Panc1 (cell line): ENCODE measurements at regions not wholly inside any gene's neighbourhood (a gene's known extent, or its start where the extent isn't known, plus 50 kb on each side); places are given as distances from the start of the nearest gene placed in this dataset.

ENCODE experiments used
- POLR2AphosphoS5 ChIP-seq: IDR thresholded peaks from 2 replicates; pipeline ENCODE4 v1.6.1; 2012; ENCODE audit warnings: mild to moderate bottlenecking, low read depth, low read length, moderate library complexity
- SIN3A ChIP-seq: IDR thresholded peaks from 2 replicates; pipeline ENCODE4 v1.6.1; 2012; ENCODE audit warnings: low read depth, mild to moderate bottlenecking, low read length, moderate library complexity, borderline replicate concordance; ENCODE audit not compliant: insufficient read depth
- TCF7L2 ChIP-seq: IDR thresholded peaks from 2 replicates; pipeline ENCODE4 v1.6.1; 2011; ENCODE audit warnings: mild to moderate bottlenecking, low read depth, low read length, inconsistent platforms
- TF ChIP-seq, protein P1 (sequence below): fragments of 450-650 bp; IDR thresholded peaks from 2 replicates; pipeline ENCODE4 v1.5.1; 2017; ENCODE audit warnings: mild to moderate bottlenecking
- TF ChIP-seq, protein P2 (sequence below), 2 experiments: IDR thresholded peaks; 2 replicates each; pipeline ENCODE4 v1.6.1; 2011 to 2012; ENCODE audit warnings: low read depth in 2 of 2, control low read depth in 1 of 2, low read length in 1 of 2, mild to moderate bottlenecking in 1 of 2, moderate library complexity in 1 of 2; ENCODE audit not compliant: insufficient read depth in 1 of 2

DNA sequence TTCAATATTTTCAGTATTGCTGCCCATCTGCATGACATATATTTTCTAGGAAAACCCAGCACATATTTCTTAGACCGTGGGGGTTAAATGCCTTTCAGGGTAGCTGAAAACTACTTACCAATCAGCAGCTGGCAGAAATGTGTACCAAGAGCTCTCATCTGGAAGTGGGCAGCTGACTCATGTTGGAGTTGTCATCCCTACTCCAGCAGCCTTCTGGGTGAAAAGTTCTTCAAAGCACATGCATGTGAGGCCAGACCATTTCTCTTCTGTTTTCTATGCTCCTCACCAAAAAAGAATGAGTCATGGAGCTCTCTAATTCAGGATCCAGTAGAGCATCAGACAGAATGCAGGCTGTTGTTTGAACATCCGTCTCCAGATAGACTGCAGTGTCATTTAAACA, 135.5 kb downstream of the PAX1 start:
- TF ChIP-seq POLR2AphosphoS5, result no peak
- TF ChIP-seq, protein P1, sequence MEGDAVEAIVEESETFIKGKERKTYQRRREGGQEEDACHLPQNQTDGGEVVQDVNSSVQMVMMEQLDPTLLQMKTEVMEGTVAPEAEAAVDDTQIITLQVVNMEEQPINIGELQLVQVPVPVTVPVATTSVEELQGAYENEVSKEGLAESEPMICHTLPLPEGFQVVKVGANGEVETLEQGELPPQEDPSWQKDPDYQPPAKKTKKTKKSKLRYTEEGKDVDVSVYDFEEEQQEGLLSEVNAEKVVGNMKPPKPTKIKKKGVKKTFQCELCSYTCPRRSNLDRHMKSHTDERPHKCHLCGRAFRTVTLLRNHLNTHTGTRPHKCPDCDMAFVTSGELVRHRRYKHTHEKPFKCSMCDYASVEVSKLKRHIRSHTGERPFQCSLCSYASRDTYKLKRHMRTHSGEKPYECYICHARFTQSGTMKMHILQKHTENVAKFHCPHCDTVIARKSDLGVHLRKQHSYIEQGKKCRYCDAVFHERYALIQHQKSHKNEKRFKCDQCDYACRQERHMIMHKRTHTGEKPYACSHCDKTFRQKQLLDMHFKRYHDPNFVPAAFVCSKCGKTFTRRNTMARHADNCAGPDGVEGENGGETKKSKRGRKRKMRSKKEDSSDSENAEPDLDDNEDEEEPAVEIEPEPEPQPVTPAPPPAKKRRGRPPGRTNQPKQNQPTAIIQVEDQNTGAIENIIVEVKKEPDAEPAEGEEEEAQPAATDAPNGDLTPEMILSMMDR, result no peak
- TF ChIP-seq, protein P2, sequence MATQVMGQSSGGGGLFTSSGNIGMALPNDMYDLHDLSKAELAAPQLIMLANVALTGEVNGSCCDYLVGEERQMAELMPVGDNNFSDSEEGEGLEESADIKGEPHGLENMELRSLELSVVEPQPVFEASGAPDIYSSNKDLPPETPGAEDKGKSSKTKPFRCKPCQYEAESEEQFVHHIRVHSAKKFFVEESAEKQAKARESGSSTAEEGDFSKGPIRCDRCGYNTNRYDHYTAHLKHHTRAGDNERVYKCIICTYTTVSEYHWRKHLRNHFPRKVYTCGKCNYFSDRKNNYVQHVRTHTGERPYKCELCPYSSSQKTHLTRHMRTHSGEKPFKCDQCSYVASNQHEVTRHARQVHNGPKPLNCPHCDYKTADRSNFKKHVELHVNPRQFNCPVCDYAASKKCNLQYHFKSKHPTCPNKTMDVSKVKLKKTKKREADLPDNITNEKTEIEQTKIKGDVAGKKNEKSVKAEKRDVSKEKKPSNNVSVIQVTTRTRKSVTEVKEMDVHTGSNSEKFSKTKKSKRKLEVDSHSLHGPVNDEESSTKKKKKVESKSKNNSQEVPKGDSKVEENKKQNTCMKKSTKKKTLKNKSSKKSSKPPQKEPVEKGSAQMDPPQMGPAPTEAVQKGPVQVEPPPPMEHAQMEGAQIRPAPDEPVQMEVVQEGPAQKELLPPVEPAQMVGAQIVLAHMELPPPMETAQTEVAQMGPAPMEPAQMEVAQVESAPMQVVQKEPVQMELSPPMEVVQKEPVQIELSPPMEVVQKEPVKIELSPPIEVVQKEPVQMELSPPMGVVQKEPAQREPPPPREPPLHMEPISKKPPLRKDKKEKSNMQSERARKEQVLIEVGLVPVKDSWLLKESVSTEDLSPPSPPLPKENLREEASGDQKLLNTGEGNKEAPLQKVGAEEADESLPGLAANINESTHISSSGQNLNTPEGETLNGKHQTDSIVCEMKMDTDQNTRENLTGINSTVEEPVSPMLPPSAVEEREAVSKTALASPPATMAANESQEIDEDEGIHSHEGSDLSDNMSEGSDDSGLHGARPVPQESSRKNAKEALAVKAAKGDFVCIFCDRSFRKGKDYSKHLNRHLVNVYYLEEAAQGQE (IDR thresholded peaks at IDR 0.05; ENCODE audit: insufficient read depth in 1 of 2, low read depth in 2 of 2, low read length in 1 of 2), result no peak
- TF ChIP-seq TCF7L2, result no peak
- no peak for TF ChIP-seq SIN3A
